Esophagus squamous epithelium (tissue), 4 donors: ENCODE measurements at regions not wholly inside any gene's neighbourhood (a gene's known extent, or its start where the extent isn't known, plus 50 kb on each side); places are given as distances from the start of the nearest gene placed in this dataset.

Experiments used
- POLR2A ChIP-seq, 4 donors: fragments of 450-650 bp; IDR thresholded peaks; one replicate each; pipeline ENCODE4 v1.6.1; 2017; ENCODE audit warnings: antibody characterized with exemption in 4 of 4, mild to moderate bottlenecking in 4 of 4, moderate library complexity in 3 of 4
- TF ChIP-seq, protein P1 (sequence below), 6 experiments: fragments of 450-650 bp in 4 of 6; fragments of 200-600 bp in 2 of 6; sonication (generic) in 2 of 6; IDR thresholded peaks; one replicate each; pipeline ENCODE4 v1.5.1; 2016 to 2019; ENCODE audit warnings: antibody characterized with exemption in 6 of 6, mild to moderate bottlenecking in 4 of 6, moderate library complexity in 4 of 6

DNA sequence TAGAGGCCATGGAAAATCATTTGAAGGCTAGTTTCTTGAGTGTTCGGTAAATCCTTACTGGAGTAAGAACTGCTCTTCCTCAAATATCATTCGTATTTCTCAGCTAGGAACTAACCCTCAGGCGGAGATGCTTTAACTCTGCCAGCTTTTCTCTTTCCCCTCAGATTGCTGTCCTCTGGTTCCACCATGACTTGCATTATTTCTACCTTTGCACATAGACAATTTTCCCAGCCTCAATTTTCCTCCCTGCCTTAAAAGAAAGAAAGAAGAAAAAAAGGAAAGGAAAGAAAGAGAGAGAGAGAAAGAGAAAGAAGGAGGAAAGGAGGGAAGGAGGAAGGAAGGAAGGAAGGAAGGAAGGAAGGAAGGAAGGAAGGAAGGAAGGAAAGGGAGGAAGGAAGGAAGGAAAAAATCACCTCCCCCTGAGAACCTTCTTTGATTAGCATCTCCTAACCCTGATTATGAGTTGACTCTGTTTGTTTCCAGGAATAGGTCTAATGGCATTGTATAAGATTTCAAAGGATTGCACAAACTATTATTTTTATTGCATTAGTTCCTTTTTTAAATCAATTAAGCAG lies 123.3 kb upstream of the FAM204A start:
- TF ChIP-seq, protein P1, sequence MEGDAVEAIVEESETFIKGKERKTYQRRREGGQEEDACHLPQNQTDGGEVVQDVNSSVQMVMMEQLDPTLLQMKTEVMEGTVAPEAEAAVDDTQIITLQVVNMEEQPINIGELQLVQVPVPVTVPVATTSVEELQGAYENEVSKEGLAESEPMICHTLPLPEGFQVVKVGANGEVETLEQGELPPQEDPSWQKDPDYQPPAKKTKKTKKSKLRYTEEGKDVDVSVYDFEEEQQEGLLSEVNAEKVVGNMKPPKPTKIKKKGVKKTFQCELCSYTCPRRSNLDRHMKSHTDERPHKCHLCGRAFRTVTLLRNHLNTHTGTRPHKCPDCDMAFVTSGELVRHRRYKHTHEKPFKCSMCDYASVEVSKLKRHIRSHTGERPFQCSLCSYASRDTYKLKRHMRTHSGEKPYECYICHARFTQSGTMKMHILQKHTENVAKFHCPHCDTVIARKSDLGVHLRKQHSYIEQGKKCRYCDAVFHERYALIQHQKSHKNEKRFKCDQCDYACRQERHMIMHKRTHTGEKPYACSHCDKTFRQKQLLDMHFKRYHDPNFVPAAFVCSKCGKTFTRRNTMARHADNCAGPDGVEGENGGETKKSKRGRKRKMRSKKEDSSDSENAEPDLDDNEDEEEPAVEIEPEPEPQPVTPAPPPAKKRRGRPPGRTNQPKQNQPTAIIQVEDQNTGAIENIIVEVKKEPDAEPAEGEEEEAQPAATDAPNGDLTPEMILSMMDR (IDR thresholded peaks at IDR 0.05) = no peak
- TF ChIP-seq POLR2A (IDR thresholded peaks at IDR 0.05) = no peak
